ENCODE measurements at regions not wholly inside any gene's neighbourhood (a gene's known extent, or its start where the extent isn't known, plus 50 kb on each side); places are given as distances from the start of the nearest gene placed in this dataset.
"Not testable (repeated sequence)": the region's sequence is repeated elsewhere in the genome, so short reads cannot be mapped to it uniquely, and the experiment has no call there.

- no peak for DNase-seq
Observed at GRCh38 chr14:87286826-87287225, 706.2 kb downstream of the GALC start.

- DNase-seq, result no peak
Observed at GRCh38 chr14:87286191-87286590, 706.8 kb downstream of the GALC start.

DNA sequence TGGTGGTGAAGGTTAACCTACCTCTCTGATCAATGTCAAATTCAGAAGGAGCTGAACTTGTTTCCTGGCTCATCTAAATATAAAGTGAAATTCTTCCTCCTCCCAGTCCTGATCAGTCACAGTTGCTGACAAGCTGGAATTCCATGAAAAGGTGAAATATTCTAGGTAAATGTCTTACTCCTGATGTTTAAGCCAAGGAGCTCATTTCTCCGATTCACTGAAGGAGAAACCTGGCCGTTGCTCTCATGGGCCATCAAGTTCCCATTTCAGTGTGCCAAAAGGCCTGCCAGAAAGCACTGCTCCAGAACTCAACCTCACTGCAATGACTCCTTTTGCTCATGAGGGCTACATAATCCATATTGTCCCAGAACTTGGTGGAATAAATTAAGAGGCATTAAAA, 707.5 kb downstream of the GALC start:
- no peak for DNase-seq

DNA sequence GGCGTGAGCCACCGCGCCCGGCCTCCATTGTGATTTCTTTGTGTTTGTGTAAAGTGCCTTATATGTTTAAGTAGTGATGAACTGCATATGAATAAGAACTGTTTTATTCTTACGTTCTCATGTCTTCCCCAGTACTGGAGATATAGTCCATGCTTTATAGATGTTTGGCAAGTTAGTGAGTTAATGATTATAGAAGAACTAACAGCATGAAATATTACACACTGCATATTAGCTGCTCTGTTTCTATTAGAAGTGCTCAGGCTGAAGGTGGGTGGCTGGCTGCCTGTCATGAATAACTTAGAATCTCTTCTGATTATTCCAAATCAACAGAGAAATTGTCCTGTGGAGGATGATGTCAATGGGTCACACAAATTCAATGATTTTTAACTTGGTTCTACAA, 709.4 kb downstream of the GALC start:
- no peak for DNase-seq

GRCh38 chr14:87282266-87282665, 710.7 kb downstream of the GALC start:
- no peak for DNase-seq

- no peak for DNase-seq
Observed at GRCh38 chr14:87278415-87278814, 714.6 kb downstream of the GALC start.

DNA sequence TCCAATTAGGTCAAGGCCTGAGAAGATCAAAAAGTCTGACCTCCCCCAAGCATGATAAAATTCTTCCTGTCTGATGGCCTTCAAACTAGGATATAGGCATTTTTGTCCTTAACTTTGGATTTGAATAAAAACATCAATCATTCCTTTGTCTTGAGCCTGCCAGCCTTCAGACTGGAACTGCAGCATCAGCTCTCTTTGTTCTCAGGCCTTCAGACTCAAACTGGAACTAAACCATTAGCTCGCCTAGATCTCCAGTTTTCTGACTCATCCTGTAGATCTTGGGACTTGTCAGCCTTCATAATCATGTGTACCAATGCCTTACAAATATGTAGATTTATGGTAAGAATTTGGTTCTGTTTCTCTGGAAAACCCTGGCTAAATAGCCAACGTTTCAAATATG, 721.7 kb downstream of the GALC start:
- no peak for DNase-seq

DNA sequence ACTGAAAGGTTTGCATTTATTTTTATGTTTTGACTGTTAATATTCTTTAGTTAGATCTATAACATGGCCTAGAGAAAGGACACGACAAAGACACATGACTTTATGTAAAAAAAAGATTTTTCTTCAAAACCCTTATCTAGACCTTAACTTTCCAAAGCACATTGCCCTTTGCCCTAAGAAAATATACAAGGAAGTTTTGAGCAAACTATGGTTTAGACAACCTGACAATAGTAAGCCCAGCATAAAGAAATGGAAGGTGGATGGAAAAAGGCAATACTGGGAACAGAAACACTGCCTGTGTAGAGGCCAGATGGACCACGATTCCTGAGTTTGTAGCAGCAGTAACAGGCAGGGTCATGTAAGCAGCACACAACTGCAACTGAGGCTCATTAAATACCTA, 724.0 kb downstream of the GALC start:
- DNase-seq, result no peak

DNA sequence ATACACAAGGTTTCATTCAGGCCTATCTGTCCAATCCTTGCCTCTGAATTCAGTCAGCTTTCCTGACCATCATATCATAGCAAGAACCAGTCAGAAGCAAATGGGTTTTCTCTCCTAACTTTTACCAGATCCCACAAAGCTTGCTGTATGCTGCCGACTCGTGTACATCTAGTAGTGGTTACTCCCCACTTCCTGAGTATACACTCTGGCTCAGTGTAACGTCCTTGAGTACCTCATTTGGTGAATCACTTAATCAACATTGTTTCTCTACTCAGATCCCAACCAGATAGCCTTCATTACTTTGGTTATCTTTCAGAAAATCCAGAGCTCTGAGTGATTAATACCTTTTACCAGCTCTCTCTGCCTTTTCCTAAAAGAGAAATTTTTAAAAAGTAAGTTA, 728.2 kb downstream of the GALC start:
- no peak for DNase-seq

- DNase-seq, result no peak
Observed at GRCh38 chr14:87264272-87264785, 728.7 kb downstream of the GALC start.

GRCh38 chr14:87261621-87262020, 731.4 kb downstream of the GALC start:
- DNase-seq, result no peak

- no peak for DNase-seq
Observed at GRCh38 chr14:87260460-87260859, 732.5 kb downstream of the GALC start.

DNA sequence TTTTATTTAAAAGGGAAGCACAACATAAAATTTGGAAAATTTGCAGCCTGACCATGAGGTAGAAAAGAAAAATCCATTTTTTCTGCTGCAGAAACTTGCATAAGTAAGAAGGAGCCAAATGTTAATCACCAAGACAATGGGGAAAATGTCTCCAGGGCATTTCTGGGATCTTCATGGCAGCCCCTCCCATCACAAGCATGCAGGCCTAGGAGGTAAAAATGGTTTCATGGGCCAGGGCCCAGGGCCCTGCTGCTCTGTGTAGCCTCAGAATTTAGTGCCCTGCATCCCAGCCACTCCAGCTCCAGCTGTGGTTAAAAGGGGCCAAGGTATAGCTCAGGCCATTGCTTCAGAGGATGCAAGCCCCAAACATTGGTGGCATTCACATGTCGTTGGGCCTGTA, 735.6 kb downstream of the GALC start:
- DNase-seq, result no peak

DNA sequence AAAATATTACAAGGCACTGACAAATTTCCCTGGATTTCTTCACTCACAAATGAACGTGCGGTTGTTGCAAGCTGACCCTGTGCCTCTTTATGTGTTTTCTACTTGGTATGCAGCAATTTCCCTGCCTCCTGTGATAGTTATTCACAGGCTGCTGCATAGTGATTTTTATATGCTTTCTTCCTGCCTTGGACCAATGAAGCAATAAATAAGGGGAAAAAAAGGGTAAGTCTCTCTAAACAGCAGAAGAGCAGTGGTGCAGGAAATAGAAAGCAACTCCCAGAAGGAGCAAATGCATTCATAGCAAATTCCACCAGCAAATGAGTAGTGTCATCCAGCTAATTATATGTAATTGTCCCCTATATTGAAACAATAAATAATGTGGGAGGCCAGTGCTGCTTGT, 737.9 kb downstream of the GALC start:
- DNase-seq, result no peak

GRCh38 chr14:87254331-87254874, 738.6 kb downstream of the GALC start:
- no peak for DNase-seq

DNA sequence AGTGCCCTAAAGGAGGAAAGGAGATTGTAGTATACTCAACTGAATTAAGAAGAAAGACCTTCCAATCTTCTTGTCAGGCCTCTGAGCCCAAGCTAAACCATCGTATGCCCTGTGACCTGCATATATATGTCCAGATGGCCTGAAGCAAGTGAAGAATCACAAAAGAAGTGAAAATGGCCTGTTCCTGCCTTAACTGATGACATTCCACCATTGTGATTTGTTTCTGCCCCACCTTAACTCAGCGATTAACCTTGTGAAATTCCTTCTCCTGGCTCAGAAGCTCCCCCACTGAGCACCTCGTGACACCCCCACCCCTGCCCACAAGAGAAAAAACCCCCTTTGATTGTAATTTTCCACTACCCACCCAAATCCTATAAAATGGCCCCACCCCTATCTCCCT, 739.2 kb downstream of the GALC start:
- DNase-seq, result not testable (repeated sequence)

- DNase-seq, result no peak
Observed at GRCh38 chr14:87252103-87252502, 740.9 kb downstream of the GALC start.

DNA sequence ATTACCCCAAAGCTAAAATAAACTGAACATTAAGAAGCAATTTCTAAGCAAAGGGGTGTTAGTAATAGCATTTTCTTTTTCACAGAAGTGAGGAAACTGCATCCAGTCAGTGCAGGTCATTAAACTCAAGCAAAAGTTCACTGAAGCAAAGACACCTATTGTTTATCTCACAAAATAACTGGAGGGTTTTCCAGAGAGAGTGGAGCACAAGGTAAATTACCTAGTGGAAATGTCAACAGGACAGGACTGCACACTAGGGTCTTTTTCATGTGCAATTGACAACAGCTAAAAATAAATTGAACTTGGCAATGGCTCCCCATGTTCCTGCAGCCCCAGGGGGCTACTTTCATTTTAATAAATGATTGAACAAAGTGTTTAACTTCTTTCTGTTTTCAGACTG, 742.0 kb downstream of the GALC start:
- no peak for DNase-seq

GRCh38 chr14:87241018-87241768, 751.8 kb downstream of the GALC start:
- DNase-seq, result no peak

DNA sequence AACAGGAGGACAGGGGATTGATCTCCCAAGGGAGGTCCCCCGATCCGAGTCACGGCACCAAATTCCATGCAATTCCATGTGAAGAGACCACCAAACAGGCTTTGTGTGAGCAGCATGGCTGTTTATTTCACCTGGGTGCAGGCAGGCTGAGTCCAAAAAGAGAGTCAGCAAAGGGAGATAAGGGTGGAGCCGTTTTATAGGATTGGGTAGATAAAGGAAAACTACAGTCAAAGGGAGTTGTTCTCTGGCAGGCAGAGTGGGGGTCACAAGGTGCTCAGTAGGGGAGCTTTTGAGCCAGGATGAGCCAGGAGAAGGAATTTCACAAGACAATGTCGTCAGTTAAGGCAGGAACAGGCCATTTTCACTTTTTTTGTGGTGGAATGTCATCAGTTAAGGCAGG, 752.7 kb downstream of the GALC start:
- not testable (repeated sequence) for DNase-seq

DNA sequence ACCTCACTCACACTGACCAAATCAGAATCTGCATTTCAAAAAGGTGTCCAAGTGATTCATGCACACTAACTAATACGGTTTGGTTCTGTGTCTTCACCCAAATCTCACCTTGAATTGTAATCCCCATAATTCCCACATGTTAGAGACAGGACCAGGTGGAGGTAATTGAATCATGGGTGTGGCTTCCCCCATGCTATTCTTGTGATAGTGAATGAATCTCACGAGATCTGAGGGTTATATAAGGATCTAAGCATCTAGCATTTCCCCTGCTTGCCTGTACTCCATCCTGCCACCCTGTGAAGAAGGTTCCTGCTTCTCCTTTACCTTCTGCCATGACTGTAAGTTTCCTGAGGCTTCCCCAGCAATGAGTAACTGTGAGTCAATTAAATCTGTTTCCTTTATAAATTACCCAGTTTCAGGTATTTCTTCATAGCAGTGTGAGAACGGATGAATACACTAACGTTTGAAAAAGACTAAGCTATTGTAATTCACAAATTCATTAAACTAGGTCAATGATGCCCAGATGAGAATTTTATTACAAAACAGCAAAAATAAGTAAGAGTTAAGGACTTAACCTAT, 759.1 kb downstream of the GALC start:
- DNase-seq, result no peak

- DNase-seq, result no peak
Observed at GRCh38 chr14:87233266-87233665, 759.7 kb downstream of the GALC start.

DNA sequence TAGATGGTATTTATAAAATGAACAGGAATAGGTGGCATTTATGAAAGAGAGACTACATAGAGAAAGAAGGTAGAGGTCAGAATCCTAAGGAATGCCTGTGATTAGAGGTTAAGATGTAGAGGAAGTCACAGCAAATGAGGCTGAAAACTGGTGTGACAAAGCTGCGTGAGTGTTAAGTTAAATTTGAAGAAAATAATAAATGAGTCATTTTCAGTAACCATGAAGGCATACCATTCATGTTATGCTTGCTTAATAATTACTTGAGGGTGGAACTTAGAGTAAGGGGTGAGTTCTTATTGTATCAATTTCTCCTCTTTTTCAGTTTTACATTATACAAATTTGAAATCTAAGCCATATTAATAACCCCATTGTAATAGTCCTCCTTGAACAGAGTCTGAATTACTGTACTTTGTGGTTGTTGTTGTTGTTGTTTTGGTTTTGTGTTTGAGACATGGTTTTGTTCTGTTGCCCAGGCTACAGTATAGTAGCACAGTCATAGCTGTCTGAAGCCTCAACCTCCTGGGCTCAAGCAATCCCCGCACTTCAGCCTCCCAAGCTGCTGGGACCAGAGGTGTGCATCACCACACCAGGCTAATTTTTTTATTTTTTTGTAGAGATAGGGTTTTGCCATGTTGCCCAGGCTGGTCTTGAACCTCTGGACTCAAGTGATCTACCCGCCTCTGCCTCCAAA, 761.5 kb downstream of the GALC start:
- DNase-seq, result no peak

DNA sequence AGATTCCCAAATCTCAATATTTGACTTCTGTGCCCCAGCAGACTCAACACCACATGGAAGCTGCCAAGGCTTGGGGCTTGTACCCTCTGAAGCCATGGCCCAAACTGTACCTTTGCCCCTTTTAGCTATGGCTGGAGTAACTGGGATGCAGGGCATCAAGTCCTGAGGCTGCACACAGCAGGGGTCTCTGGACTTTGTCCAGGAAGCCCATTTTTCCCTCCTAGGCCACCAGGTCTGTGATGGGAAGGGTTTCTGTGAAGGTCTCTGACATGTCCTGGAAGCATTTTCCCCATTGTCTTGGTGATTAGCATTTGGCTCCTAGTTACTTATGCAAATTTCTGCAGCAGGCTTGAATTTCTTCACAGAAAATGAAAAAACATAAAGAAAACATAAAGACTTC, 762.3 kb downstream of the GALC start:
- no peak for DNase-seq

Data from stimulated activated CD4-positive, alpha-beta T cell treated with anti-CD3 and anti-CD28 coated beads, Interleukin-12 subunit alpha, Interleukin-12 subunit beta, amount 100 ng/mL, for 4 hours (primary cell).